DOHH2 (cell line): ENCODE measurements at regions not wholly inside any gene's neighbourhood (a gene's known extent, or its start where the extent isn't known, plus 50 kb on each side); places are given as distances from the start of the nearest gene placed in this dataset.

ENCODE experiments used
- H3F3A ChIP-seq: fragments of 200-600 bp; sonication (generic), shearing (Covaris generic); 2 replicates; pipeline ENCODE4 v1.6.0; 2016; ENCODE audit warnings: antibody characterized with exemption, mild to moderate bottlenecking; ENCODE audit not compliant: control insufficient read depth, insufficient read depth
- H3K27ac ChIP-seq: fragments of 200-600 bp; sonication (generic); 2 replicates; pipeline ENCODE4 v1.5.1; 2014; ENCODE audit warnings: low read depth, mild to moderate bottlenecking, low read length, moderate library complexity
- H3K27me3 ChIP-seq: fragments of 200-600 bp; sonication (generic); 2 replicates; pipeline ENCODE4 v1.6.1; 2014; ENCODE audit warnings: mild to moderate bottlenecking, low read length, mixed read lengths; ENCODE audit not compliant: control insufficient read depth
- H3K36me3 ChIP-seq: fragments of 200-600 bp; sonication (generic); 2 replicates; pipeline ENCODE4 v1.6.1; 2014; ENCODE audit warnings: mild to moderate bottlenecking, low read length, moderate library complexity, mixed read lengths; ENCODE audit not compliant: control insufficient read depth
- H3K4me1 ChIP-seq: fragments of 200-600 bp; sonication (generic); 2 replicates; pipeline ENCODE4 v1.6.1; 2014; ENCODE audit warnings: mild to moderate bottlenecking, low read length, mixed read lengths; ENCODE audit not compliant: control insufficient read depth
- H3K4me2 ChIP-seq: fragments of 200-600 bp; sonication (generic); 2 replicates; pipeline ENCODE4 v1.6.0; 2014; ENCODE audit warnings: mild to moderate bottlenecking, low read length, moderate library complexity
- H3K4me3 ChIP-seq: fragments of 200-600 bp; sonication (generic); 2 replicates; pipeline ENCODE4 v1.5.1; 2014; ENCODE audit warnings: mild to moderate bottlenecking, low read length, mixed read lengths
- H3K79me2 ChIP-seq: fragments of 200-600 bp; sonication (generic); 2 replicates; pipeline ENCODE4 v1.6.1; 2014; ENCODE audit warnings: mild to moderate bottlenecking, low read length, mixed read lengths; ENCODE audit not compliant: control insufficient read depth
- H3K9me2 ChIP-seq: fragments of 200-600 bp; sonication (generic); replicated peaks from 2 replicates; pipeline ENCODE4 v1.6.1; 2014; ENCODE audit warnings: mild to moderate bottlenecking, low read length, mixed read lengths; ENCODE audit not compliant: control insufficient read depth
- H3K9me3 ChIP-seq: fragments of 200-600 bp; sonication (generic); 2 replicates; pipeline ENCODE4 v1.6.1; 2014; ENCODE audit warnings: antibody characterized with exemption, low read length, mixed read lengths; ENCODE audit not compliant: control insufficient read depth, insufficient read depth
- H4K20me1 ChIP-seq: fragments of 200-600 bp; sonication (generic); 2 replicates; pipeline ENCODE4 v1.6.0; 2014; ENCODE audit warnings: low read depth, mild to moderate bottlenecking, antibody characterized with exemption, low read length, moderate library complexity; ENCODE audit not compliant: control insufficient read depth, insufficient read depth
- EZH2phosphoT487 ChIP-seq: fragments of 200-600 bp; sonication (generic); IDR thresholded peaks from 2 replicates; pipeline ENCODE4 v1.6.1; 2017; ENCODE audit warnings: borderline replicate concordance, mild to moderate bottlenecking, antibody characterized with exemption, low read length, moderate library complexity, mixed read lengths
- TF ChIP-seq, protein P1 (sequence below): fragments of 200-600 bp; sonication (generic); IDR thresholded peaks from one replicate; pipeline ENCODE4 v1.5.1; 2014; ENCODE audit warnings: antibody characterized with exemption, mild to moderate bottlenecking, low read depth, low read length; ENCODE audit not compliant: poor library complexity, severe bottlenecking

GRCh38 chr11:109859045-109859724 is 234.0 kb upstream of the ZC3H12C start:
- Histone ChIP-seq H3K27me3 (no peaks in the 10 kb centered on the region), H3K4me1 (no peaks in the 10 kb centered on the region), H3K79me2 (no peaks in the 10 kb centered on the region), H4K20me1 (no peaks in the 10 kb centered on the region), H3K36me3 (no peaks in the 10 kb centered on the region), H3K4me3 (no peak overlapping the region), H3K27ac (no peak overlapping the region), H3F3A (no peaks in the 10 kb centered on the region), H3K9me3 (no peaks in the 10 kb centered on the region), H3K4me2 (no peak overlapping the region), H3K9me2 (no peaks in the 10 kb centered on the region)
- TF ChIP-seq, protein P1, sequence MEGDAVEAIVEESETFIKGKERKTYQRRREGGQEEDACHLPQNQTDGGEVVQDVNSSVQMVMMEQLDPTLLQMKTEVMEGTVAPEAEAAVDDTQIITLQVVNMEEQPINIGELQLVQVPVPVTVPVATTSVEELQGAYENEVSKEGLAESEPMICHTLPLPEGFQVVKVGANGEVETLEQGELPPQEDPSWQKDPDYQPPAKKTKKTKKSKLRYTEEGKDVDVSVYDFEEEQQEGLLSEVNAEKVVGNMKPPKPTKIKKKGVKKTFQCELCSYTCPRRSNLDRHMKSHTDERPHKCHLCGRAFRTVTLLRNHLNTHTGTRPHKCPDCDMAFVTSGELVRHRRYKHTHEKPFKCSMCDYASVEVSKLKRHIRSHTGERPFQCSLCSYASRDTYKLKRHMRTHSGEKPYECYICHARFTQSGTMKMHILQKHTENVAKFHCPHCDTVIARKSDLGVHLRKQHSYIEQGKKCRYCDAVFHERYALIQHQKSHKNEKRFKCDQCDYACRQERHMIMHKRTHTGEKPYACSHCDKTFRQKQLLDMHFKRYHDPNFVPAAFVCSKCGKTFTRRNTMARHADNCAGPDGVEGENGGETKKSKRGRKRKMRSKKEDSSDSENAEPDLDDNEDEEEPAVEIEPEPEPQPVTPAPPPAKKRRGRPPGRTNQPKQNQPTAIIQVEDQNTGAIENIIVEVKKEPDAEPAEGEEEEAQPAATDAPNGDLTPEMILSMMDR = no peak
- TF ChIP-seq EZH2phosphoT487 = no peak

GRCh38 chr11:109862835-109863234 is 230.4 kb upstream of the ZC3H12C start:
- no peaks in the 10 kb centered on the region for H3K4me1 ChIP-seq

GRCh38 chr11:109864151-109864661 is 229.0 kb upstream of the ZC3H12C start:
- Histone ChIP-seq H3K4me1 (no peaks in the 10 kb centered on the region), H3K4me2 (no peak overlapping the region)

More at GRCh38 chr11:109862835-109863234, 230.4 kb upstream of the ZC3H12C start:
- H3K36me3 ChIP-seq = no peaks in the 10 kb centered on the region
- no peak overlapping the region for H3K4me3 ChIP-seq
- no peaks in the 10 kb centered on the region for H3K27me3 ChIP-seq
- H3K9me2 ChIP-seq = no peaks in the 10 kb centered on the region
- no peaks in the 10 kb centered on the region for H3K79me2 ChIP-seq
- no peak overlapping the region for H3K4me2 ChIP-seq
- H3F3A ChIP-seq = no peaks in the 10 kb centered on the region
- H4K20me1 ChIP-seq = no peaks in the 10 kb centered on the region
- no peak overlapping the region for H3K27ac ChIP-seq
- H3K9me3 ChIP-seq = no peaks in the 10 kb centered on the region
- TF ChIP-seq, protein P1 = no peak
- TF ChIP-seq EZH2phosphoT487 = no peak

More at GRCh38 chr11:109864151-109864661, 229.0 kb upstream of the ZC3H12C start:
- Histone ChIP-seq H3K4me3 (no peak overlapping the region), H3K36me3 (no peaks in the 10 kb centered on the region), H3K27me3 (no peaks in the 10 kb centered on the region; the same call in 1 of the 2 replicates), H3F3A (no peaks in the 10 kb centered on the region), H3K79me2 (no peaks in the 10 kb centered on the region), H3K27ac (no peak overlapping the region), H4K20me1 (no peaks in the 10 kb centered on the region), H3K9me3 (no peaks in the 10 kb centered on the region), H3K9me2 (no peaks in the 10 kb centered on the region)
- TF ChIP-seq, protein P1 = no peak
- TF ChIP-seq EZH2phosphoT487 = no peak
